DMS 273 (cell line): ENCODE measurements at regions not wholly inside any gene's neighbourhood (a gene's known extent, or its start where the extent isn't known, plus 50 kb on each side); places are given as distances from the start of the nearest gene placed in this dataset.
"Not testable (repeated sequence)": the region's sequence is repeated elsewhere in the genome, so short reads cannot be mapped to it uniquely, and the experiment has no call there.

ENCODE experiments used
- DNase-seq: peaks from one replicate; lab custom pipeline; 2025; ENCODE audit not compliant: unreplicated experiment; lab: John Stamatoyannopoulos, UW

GRCh38 chr6:153574231-153574630 lies 443.1 kb upstream of the RGS17 start:
- no peak for DNase-seq

- no peak for DNase-seq
These were observed 441.3 kb upstream of the RGS17 start for GRCh38 chr6:153572371-153572770.

- DNase-seq = no peak
These were observed 437.5 kb upstream of the RGS17 start for GRCh38 chr6:153568628-153569027.

DNA sequence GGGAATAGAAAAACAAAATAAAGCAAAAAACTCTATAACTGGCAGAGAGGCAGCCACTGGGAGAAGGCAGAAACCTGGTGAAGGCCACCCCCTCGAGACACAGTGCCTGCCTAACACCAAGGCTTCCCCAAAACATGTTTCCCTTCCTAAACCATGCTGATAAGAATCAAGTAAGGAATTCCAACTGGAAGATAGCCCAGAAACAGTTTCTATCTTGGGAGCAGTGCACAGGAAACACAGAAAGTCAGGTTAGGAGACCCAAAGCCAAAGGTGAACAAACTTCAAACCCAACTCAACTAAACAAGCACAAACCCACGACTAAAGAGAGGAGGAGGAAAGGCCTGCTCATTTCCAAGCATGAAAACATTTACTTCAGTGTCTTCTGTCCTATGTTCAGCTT lies 433.7 kb upstream of the RGS17 start:
- no peak for DNase-seq

GRCh38 chr6:153563001-153563400 lies 431.9 kb upstream of the RGS17 start:
- DNase-seq = peak; percentile 3

- peak; percentile 6 for DNase-seq
These were observed 422.5 kb upstream of the RGS17 start for GRCh38 chr6:153553627-153554026.

DNA sequence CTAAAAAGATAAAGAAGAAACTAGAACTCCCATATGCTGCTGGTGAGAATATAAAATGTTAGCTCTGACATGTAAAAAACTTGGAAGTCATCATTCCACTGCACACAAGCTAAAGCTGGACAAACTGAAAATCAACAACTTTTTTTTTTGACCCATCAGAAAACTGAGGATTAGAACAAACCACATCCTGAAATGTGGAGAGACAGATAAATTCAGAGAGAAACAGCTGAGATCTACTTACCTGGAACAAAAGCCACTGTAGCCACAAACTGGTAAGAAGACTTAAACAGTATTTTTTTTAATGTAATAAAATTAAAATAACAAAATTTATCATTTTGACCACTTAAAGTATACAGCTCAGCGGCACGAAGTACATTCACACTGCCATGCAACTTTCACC lies 408.5 kb upstream of the RGS17 start:
- no peak for DNase-seq

GRCh38 chr6:153538491-153538890 lies 407.4 kb upstream of the RGS17 start:
- no peak for DNase-seq

DNA sequence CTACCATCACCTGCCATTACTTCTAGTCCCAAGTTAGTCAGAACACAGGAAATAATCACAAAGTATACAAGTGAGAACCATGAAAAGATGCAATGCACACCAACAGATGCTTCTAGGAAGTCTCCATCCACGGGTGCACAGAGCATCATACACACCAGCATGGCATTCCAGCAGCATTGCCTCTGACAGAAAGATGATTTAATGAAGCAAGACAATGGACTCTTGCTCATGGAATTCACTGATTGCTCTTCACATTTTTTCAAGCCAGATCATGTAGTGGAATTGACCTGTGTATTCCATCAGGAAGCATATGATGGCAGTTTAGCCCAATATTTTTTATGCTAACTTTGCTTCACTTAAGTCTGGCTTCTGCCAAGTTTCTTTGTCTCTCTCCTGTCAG lies 406.3 kb upstream of the RGS17 start:
- DNase-seq = no peak

GRCh38 chr6:153526479-153526878 lies 395.4 kb upstream of the RGS17 start:
- DNase-seq = no peak

GRCh38 chr6:153525998-153526397 lies 394.9 kb upstream of the RGS17 start:
- DNase-seq = no peak

GRCh38 chr6:153523390-153523789 lies 392.3 kb upstream of the RGS17 start:
- no peak for DNase-seq

DNA sequence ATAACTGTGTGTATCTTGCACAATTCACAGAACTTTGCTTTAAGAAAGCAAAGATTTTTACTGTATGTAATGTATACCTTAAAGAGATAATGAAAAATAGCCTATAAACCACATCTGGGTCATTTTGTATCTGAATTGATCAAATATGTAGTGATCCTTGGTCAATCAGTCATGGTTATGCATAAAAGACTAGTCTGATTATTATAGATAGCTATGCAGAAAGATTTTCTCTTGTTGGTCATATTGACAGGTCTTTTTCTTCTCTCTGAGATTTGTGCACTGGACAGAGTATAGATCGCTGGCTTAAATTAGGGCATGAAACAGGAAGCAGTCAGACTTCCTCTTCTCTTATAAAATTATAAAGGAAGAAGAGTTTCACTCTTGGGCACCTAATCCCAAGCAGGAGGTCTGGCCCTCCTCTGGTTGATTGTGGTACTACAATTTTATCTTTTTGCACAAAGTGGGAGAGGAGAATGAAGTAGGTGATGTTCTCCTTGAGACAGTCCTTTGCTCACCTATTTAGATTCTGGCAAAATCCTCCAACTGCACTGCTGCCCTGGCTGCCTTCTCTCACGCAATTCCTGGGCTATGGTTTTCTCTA lies 380.9 kb upstream of the RGS17 start:
- peak; percentile 59 for DNase-seq

GRCh38 chr6:153503810-153504209 lies 372.7 kb upstream of the RGS17 start:
- peak; percentile 32 for DNase-seq

- no peak for DNase-seq
These were observed 362.4 kb upstream of the RGS17 start for GRCh38 chr6:153493501-153493900.

GRCh38 chr6:153489479-153489878 lies 358.4 kb upstream of the RGS17 start:
- DNase-seq = no peak

GRCh38 chr6:153488267-153488666 lies 357.2 kb upstream of the RGS17 start:
- no peak for DNase-seq

DNA sequence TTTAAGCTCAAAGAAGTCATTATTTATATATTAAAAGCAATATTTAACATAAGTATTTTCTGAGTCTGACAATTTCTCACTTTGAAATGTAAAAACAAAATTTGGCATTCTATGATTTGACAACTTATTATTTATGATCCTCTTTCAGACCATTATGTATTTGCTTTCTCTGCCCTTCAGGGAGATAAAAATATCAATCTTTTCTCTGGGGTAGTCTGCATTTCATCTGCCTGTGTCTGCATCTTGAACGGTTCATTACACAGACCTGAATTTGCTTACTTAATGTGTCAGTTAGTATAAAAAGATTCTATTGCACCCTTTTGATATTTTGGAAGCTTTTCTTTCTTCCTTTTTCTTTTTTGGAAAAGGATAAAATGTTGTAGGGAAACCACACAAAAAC lies 354.0 kb upstream of the RGS17 start:
- DNase-seq = no peak

DNA sequence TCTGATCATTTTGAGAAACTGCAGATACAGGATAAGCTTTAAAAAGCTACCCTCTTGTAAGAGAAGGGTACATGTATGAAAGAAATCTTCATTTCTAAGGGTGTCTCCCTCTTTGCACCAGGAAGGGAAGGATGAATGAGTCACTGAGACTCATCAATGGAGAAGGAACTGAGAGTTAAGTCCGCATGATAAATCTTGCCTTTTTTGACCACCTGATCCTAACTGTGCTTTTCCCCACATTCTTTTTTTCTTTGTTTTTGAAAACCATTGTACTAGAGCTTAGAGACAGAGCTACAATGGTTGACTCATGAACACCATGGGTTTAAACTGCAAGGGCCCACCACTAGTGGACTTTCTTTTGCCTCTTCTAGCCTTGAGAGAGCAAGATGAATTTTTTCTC lies 353.0 kb upstream of the RGS17 start:
- DNase-seq = no peak

DNA sequence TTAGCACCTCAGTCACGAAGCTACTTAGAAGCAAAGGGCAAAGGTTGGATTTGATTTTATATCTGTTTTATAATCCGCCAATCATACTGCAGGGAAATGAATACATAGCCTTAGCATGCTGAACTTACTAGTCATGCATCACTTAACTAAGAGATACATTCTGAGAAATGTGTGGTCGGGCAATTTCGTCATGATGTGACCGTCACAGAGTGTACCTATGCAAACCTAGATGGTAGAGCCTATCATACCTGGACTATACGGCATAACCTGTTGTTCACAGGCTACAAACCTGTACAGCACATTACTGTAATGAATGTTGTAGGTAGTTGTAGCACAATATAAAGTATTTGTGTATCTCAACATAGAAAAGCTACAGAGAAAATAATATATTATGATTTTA lies 345.2 kb upstream of the RGS17 start:
- DNase-seq = no peak

DNA sequence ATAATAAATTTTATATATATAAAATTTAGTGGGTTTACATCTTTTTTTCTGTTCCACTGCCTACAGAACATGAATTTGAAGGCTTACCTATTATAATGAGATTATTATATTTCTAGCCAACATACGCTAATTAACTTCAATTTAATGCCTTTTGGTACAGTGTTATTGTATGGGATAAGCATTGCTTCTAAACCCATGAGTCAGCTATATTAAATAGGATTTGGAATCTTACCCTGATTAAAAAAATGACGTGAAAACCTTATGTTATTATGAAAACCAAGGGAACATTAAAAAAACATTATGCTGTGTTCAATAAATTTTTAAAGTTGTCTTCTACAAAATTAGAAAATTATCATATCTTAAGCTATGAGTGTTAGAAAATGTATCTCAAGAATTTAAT lies 334.0 kb upstream of the RGS17 start:
- DNase-seq = no peak

- DNase-seq = peak; percentile 1
These were observed 318.2 kb upstream of the RGS17 start for GRCh38 chr6:153449279-153449678.

GRCh38 chr6:153442749-153443148 lies 311.7 kb upstream of the RGS17 start:
- DNase-seq = not testable (repeated sequence)

DNA sequence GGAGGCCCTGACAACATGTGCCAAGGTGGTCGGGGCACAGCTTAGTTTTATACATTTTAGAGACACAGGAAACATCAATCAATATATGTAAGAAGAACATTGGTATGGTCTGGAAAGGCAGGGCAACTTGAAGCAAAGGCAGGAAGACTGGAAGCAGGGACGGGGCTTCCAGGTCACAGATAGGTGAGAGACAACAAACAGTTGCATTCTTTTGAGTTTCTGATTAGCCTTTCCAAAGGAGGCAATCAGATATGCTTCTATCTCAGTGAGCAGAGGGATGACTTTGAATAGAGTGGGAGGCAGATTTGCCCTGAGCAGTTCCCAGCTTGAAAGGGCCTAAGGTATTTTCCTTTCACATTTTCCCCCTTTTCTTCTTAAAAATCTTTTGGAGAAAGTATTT lies 311.0 kb upstream of the RGS17 start:
- no peak for DNase-seq
